Right lung (tissue), 2 donors: ENCODE measurements at regions not wholly inside any gene's neighbourhood (a gene's known extent, or its start where the extent isn't known, plus 50 kb on each side); places are given as distances from the start of the nearest gene placed in this dataset.
"Not testable (repeated sequence)": the region's sequence is repeated elsewhere in the genome, so short reads cannot be mapped to it uniquely, and the experiment has no call there.

ENCODE experiments used
- DNase-seq, 2 donors: peaks; one replicate each; pipeline ENCODE4 v3.0.0-alpha.2; 2013

DNA sequence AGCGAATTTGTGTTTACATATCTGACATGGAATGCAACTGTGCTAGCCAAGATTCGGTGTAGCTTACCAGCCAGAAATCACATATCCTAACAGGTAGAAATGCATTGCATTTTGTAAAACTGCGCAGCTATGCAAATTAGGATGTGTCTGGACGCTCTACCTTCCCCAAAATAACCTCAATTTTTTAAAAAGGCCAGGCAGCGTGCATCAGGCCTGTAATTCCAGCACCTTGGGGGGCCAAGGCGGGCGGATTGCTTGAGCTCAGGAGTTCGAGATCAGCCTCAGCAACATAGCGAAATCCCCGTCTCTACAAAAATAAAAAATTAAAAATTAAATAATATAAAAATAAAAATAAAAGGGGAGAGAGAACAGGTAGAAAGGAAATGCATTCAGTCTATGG is 305.0 kb downstream of the TYW1 start:
- DNase-seq: no peak

- DNase-seq: peak; percentile 99
Measured at GRCh38 chr7:67302113-67303039, 305.7 kb downstream of the TYW1 start.

DNA sequence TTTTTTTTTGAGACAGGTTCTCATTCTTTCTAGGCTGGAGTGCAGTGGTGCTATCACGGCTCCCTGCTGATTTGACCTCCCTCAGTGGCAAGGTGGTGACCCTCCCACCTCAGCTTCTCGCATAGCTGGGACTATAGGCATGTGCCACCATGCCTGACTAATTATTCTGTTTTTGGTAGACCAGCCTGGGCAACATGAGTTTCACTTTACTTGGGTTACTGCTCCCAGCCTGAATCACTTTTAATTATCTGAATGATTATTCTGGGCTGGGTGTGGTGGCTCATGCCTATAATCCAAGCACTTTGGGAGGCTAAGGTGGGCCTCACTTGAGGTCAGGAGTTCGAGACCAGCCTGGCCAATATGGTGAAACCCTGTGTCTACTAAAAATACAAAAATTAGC is 308.2 kb downstream of the TYW1 start:
- not testable (repeated sequence) for DNase-seq

- DNase-seq: no peak
Measured at GRCh38 chr7:67306331-67306730, 309.7 kb downstream of the TYW1 start.

DNA sequence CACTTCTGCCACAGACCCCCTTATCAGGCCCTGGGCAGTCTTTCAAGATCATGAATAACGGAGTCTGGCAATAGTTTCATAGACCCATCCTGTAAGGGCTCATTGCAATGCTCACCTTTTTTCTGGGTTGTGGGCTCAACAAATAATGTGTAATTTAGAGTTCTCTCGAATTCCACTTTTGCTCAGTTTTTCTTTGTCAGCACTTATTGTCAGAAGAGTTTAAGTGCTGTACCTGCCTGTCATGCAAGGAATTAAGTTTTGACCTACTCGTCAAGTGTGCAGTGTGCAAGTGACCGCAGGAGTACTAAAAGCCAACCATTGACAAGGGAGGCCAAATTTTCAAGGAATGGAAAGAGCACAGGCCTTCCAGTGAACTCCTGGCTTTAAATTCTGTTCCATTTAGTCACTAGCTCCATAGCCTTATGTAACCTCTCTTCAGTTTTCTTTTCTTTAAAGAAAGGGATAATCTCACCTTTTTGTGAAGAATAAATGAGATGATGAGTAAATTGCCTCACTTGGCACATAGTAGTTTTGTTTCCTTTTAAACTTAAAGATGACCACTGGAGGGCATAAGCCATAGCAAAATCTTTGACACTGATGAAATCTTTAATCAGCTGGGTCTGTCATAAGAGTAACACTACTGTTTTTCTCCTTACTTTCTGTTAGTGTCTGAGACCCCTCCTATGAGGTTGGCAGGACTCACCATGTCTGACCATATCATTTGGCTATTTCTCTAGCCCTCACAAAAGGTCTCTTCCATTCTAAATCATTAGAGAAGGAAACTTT is 313.3 kb downstream of the TYW1 start:
- DNase-seq: no peak

DNA sequence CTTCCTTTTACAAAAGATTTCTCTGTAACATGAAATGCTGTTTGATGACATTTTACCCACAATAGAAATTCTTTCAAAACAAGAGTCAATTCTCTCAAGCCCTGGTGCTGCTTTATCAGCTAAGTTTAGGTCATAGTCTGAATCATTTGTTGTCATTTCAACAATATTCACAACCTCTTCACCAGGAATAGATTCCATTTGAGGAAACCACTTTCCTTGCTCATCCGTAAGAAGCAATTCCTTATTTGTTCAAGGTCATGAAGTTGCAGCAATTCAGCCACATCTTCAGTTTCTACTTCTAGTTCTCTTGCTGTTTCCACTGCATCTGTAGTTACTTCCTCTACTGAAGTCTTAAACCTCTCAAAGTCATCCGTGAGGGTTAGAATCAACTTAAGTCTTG is 315.3 kb downstream of the TYW1 start:
- no peak for DNase-seq

- no peak for DNase-seq
Measured at GRCh38 chr7:67313213-67313612, 316.6 kb downstream of the TYW1 start.

DNA sequence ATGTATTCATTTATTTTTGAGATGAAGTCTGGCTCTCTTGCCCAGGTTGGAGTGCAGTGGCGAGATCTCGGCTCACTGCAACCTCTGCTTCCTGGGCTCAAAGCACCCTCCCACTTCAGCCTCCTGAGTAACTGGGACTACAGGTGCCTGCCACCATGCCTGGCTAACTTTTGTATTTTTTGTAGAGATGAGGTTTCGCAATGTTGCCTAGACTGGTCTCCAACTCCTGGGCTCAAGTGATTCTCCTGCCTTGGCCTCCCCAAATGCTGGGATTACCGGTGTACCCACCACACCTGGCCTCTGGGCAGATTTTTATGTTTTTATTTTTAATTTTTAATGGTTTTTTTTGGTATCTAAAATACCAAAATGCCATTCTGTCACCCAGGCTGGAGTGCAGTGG is 320.3 kb downstream of the TYW1 start:
- not testable (repeated sequence) for DNase-seq

DNA sequence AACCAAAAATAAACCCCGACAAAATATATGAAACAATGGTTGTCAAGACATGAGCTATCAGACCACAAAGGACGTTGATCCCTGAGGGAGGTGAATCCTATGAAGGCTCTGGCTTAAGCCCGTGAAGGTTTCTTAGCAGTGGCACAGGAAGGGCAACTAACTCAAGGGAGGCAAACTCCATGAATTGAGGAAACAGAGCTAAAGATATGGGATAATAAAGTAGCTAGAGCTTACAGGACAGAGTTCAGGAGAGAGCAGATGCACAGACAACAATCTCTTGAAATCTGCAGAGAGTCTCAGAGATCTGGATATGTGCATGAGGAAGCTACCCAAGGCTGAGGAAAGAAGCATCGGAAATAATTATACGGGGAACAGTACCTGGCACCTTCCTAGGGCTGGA is 331.6 kb downstream of the TYW1 start:
- not testable (repeated sequence) for DNase-seq

- not testable (repeated sequence) for DNase-seq
Measured at GRCh38 chr7:67335165-67335564, 338.5 kb downstream of the TYW1 start.

DNA sequence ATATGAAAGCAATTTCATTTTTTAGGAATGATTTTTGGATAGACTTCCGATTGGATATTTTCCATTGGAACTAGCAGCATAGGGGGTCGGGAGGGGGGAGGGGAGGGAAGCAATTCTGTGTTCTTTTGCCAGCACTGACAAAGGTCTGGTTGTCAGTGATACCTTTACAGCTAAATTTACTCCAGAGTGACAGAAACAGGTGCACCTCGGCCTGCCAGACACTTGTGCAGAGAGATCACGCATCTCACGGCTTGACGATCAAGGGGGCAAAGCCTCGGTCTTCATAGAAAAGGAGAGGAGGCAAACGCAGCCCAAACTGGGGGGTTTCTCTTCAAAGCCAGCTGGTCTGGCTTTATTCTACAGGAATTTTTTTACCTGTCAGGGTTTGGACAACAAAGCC is 339.0 kb downstream of the TYW1 start:
- not testable (repeated sequence) for DNase-seq

GRCh38 chr7:67338545-67338944 is 341.9 kb downstream of the TYW1 start:
- DNase-seq: not testable (repeated sequence)

DNA sequence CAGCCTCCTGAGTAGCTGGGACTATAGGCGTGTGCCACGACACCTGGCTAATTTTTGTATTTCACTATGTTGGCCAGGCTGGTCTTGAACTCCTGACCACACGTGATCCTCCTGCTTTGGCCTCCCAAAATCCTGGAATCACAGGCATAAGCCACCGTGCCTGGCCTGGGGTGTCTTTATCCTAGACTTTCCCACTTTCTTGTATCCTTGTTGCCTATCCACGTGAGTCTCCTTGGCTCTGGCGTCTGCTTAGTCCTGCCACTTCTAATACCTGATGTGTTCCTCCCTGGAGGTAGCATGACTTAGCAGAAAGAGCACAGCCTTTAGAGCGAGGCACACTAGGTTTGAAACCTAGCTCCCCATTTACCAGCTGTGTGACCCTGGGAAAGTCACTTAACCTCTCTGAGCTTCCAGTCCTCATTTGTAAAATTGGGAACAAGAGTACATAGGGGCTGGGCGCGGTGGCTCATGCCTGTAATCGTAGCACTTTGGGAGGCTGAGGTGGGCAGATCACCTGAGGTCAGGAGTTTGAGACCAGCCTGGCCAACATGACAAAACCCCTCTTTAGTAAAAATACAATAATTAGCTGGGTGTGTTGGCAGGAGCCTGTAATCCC is 344.6 kb downstream of the TYW1 start:
- DNase-seq: no peak

DNA sequence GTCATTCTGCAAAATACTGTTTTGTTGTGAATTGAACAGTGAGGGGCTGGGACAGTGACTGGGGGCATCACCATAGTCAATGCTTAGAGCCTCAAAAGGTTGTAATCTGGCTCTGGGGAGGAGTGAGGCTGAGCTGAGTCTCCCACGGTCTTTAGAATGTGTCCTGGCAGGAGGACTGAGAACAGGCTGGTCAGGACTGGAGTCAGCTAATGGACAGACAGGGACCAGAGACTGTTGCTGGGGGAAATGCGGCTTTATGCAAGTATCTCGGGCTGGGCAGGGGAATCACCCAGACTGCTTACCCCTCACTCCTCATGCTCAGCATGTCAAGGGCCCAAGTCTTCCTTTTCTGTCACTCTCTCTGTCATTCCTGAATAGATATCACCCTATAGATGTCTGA is 346.5 kb downstream of the TYW1 start:
- no peak for DNase-seq

- no peak for DNase-seq
Measured at GRCh38 chr7:67343572-67343971, 346.9 kb downstream of the TYW1 start.

DNA sequence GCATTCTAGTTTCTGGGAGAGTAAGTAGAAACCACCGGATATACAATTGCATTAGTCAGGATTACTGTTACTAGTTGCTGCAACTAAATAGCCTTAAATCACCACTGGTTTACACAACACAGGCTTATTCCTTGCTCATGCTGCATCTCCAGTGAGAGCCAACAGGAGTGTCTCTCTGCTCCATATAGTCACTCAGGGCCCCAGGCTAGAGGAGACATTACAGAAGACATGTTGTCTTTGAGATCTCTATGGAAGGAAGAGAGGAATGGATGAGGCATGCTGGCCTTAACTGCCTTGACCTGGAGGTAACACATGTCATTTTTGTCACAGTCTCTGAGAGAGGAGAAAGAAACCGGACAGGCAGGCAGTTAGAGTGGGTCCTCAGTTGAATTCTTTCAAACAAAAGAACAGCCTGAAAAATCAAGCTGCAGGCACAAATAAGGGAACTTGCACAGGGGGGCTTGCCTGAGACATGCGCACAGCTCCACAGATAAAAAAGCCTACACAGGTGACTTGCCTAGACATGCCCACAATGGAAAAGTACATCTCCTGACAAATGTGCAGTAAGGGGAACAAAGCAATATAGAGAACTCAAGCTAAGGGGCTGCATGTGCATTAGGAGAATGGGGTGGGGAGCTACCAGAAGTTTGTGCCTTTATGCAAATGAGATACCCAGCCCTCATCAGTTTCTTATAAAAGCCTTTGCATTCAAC is 348.0 kb downstream of the TYW1 start:
- DNase-seq: no peak

DNA sequence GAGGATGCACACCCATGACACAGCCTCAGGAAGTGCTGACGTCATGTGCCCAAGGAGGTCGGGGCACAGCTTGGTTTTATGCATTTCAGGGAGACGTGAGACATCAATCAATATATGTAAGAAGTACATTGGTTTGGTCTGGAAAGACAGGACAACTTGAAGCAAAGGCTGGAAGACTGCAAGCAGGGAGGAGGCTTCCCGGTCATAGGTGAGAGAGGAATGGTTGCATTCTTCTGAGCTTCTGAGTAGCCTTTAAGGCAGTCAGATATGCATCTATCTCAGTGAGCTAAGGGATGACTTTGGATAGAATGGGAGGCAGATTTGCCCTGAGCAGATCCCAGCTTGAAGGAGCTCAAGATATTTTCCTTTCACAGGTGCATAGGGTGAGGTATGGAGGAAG is 349.5 kb downstream of the TYW1 start:
- DNase-seq: no peak

DNA sequence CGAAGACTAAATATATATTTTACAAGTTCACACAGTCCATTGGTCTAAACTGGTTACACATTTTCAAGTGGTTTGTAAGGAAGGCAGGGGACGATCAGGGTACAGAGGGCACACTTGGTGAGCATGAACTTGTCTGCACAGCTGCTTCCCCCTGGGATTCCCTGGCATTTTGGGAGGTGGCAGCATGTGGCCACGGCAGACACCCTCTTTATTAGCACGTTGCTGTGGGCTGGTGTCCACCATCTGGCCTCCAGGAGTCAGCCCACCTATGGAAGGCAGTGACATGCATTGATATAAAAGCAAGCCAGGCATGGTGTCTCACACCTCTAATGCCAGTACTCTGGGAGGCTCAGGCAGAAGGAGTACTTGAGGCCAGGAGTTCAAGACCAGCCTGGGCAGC is 350.2 kb downstream of the TYW1 start:
- no peak for DNase-seq

DNA sequence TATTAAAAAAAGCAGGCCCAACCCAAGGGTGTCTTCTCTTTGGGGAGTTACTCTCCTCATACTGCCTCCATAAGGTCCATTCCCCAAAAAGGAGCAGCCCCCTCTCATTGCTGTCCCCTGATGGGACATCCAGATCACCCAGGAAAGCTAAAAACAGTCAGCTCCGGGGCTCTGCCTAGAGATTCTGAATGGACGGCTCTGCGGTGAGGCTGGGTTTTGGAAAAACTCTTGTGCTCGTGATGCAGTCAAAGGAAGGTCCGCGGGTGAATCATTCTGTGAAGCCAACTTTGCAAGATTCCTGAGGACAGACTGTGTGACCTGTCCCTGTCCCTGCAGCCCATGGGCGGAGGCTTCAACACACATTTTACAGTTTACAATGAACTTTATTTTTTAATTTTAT is 351.5 kb downstream of the TYW1 start:
- DNase-seq: no peak

DNA sequence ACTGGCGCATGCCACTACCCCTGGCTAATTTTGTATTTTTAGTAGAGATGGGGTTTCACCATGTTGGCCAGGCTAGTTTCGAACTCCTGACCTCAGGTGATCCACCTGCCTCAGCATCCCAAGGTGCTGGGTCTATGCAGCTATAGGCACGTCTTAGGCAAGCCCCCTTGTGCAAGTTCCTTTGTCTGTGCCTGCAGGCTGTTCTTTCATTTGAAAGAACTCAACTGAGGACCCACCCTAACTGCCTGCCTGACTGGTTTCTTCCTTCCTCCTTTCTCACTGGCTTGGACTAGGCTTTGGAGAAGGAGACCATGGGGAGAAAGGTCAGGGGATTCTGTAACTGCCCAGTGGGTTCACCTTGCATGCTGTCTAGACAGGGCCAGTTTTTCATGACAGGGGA is 361.0 kb downstream of the TYW1 start:
- not testable (repeated sequence) for DNase-seq

GRCh38 chr7:67358316-67358715 is 361.7 kb downstream of the TYW1 start:
- DNase-seq: not testable (repeated sequence)

DNA sequence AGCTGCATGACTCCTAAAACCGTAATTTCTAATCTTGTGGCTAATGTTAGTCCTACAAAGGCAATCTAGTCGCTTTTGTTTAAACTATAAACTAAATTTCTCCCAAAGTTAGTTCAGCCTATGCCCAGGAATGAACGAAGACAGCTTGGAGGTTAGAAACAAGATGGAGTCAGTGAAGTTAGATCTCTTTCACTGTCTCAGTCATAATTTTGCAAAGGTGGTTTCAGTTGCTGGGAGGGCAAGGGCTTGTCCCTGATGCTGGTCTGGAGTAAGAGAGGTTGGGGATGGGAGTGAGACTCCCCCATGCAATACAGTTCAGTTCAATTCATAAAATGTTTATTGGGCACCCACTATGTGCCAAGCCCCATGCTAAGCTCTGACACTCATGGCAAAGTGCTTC is 362.1 kb downstream of the TYW1 start:
- DNase-seq: not testable (repeated sequence)
